Stimulated activated CD4-positive, alpha-beta T cell treated with anti-CD3 and anti-CD28 coated beads, TNF-alpha, amount 100 ng/mL, for 1 hour (primary cell): ENCODE measurements at regions not wholly inside any gene's neighbourhood (a gene's known extent, or its start where the extent isn't known, plus 50 kb on each side); places are given as distances from the start of the nearest gene placed in this dataset.

Experiments
- DNase-seq, 3 donors: peaks; one replicate each; pipeline ENCODE4 v3.0.0-alpha.2; 2020; ENCODE audit warnings: low read depth in 3 of 3, low spot score in 1 of 3

DNA sequence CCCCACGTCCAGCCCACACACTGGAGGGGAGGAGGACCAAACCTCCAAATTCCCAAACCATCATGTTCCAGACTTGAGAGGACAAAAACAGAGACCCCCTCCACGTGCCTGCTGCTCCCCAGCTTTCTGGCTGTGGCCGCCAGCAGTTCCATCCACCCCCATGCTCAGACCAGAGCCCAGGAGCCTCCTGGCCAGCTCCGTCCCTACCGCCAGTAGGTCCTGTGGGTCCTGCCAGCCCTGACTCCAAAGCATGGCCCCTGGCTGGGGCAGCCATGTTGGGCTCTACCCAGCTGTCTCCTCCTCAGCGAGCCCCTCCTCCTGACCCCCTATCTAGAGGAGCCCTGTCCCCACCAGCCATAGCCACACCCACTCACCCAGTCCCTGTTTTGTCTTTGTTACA lies 227.3 kb upstream of the RTL1 start:
- DNase-seq = no peak

- DNase-seq = no peak
These were observed 228.0 kb upstream of the RTL1 start for GRCh38 chr14:101131451-101131916.

DNA sequence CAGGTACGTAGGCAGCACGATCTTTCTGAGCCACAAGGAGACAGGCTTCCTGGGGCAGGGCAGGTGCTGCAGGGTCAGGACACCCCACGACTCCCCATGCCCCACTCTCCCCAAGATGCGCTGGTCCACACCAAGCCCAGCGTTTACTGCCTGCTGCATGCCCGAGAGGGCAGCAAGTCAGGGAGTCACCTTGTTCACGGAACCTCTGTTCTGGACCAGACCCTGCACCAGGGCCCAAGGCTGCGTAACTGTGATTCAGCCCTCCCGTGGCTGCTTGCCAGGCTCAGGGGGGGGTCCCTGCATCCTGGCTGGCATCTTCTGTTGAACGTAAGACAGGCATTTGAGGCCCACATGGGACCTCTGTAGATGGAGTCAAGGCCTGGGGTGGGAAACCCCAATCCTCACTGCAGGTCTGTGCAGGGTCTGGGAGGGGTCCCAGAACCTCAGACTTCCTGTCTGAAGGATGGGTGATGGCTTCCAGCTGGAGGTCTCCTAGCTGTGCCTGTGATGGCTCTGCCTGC lies 228.6 kb upstream of the RTL1 start:
- DNase-seq = no peak

DNA sequence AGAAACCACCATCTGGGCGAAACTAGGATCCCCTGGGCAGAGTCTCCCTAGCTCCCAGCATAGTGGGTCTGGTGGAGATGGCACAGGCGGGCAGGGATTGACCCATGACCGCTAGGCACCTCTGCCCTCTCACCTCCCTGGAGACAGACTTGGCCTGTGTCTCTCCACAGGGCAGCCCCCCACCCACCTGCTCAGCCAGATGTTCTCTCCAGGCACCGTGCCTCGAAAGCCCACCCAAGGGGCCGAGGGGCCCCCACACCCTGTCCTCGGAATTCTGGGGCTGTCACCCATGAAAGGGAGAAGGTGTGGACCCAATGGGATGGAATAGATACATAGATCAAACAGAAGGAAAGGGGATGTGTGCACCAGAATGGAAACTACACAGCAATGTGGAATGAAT lies 229.1 kb upstream of the RTL1 start:
- no peak for DNase-seq

GRCh38 chr14:101133068-101133467 lies 229.5 kb upstream of the RTL1 start:
- DNase-seq = no peak

DNA sequence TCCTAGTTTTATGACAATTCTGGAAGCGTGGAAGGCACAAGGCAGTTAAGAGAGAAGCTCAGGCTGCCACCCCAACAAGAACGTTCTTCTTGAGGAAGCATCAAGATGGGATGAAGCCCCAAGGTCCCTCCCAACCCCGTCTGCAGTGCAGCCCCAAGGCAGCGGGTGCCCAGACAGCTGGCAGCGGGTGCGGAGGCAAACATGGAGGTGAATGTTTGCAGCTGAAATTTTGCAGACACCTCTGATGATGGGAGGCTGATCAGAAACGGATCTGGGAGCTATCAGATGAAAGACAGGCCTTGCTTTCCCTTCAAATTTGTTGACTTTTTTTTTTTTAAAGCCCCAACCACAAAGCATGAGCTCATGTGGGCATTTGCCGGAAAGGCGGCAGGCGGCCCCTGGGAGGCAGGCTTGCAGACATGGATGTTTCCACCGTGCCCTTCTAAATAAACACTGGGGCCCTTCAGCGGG lies 230.7 kb upstream of the RTL1 start:
- DNase-seq = no peak

- no peak for DNase-seq
These were observed 231.4 kb upstream of the RTL1 start for GRCh38 chr14:101134851-101135433.

GRCh38 chr14:101135796-101136742 lies 232.5 kb upstream of the RTL1 start:
- no peak for DNase-seq

DNA sequence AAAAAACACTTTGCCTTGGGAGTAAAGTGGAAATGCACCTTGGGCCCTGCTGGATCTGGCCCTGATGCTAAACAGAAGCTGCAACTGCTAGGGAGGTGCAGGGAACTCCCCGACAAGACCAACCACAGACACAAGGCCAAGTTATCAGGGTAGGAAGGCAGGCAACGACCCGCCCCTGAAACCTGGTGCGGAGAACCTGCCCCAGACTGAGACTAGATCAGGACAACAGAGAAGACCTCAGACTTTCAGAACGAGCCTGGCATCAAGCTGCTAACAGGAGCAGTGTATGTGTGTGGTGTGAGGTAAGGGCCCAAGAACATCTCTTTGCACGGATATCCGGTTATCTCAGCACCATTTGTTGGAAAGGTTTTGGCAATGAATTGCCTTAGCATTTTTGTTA lies 233.7 kb upstream of the RTL1 start:
- no peak for DNase-seq

DNA sequence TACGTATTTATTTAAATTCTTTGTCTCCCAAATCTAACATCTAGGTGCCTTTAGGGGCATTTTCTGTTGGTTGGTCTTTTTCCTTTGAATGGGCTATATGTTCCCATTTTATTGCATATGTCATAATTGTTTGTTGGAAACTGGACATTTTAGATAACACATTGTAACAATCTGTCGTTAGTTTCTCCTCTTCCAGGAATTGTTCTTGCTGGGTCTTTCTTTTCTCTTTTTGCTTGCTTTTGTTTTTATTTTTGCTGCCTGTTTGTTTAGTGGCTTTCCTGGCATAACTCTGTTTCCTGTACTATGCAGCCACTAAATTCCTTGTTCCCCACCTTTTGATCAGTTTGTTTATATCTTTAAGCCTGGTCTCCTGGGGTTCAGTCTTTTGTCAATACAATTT lies 244.3 kb upstream of the RTL1 start:
- no peak for DNase-seq

DNA sequence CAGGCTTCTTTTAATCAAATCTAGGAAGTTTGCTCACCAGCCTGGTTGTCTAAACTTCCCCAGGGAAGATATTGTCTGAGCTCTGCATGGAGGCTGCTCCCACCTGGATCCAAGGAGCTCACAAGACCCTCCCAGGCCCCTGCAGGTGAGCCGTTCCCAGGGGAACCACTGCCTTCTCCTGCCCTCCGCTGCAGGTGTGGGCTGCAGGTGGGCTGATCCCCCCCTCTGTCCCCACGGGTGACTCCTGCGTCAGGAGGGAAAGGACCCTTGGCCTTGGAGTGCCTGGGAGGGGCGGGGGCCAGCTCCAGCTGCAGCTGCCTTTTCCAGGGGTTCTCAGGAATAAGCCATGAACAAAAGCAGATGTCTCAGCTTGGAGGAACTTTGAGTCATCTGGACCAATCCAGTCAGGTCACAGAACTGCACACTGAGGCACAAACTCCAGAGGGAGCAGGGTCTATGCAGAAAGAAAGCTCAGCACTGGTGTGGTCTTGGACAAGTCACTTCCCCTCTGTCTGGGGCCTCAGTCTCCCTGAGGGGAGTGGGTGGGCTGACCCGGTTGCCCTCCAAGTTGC lies 246.6 kb upstream of the RTL1 start:
- DNase-seq = no peak

DNA sequence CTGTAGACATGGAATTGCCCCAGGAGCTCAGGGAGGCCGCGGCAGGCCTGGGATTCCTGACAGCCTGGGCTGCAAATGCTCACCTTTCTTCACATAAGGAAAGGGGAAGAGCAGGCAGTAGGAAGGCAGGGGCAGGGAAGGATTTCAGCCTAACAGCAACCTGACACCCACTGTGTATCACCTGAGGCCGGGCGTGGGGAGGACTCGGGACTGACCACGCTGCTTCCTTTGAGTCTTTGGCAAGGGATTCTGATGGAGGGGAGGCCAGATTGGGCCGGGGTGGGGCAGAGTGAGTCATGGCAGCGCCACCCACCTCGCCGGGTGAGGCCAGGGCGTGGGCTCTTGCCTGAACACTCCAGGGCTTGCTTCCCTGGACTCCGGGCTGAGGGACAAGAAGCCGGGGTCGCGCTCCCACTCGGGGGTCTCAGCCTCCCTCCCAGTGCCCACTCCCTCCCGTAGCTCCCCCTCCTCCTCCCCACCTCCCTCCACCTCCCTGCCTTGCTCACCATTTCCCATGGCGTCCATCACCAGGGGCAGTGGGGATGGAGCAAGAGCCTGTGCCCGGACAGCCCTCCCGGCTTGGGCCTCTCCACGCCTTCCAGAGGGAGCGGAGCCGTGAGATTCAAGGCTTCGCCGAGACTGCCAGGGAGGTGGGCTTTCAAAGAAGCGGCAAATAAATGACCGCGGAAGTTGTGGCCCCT lies 247.9 kb upstream of the RTL1 start:
- DNase-seq = no peak

DNA sequence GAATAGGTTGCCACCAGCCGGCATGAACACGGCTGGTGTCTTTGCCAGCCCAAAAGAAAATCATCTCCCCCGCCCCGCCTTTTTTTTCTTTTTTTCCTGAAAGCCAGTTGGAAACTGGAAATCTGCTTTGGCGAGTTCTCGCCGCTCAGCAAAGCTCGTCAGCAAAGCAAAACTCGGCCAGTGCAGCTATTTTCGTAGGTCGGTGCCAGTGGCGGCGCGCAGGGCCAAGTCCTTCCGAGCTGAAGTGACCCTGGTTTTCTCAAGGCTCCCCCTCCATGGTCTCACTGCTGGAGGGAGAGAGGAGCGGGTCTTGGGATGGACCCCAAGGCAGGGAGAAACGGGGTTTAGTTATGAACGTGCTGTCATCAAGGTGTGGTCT lies 248.4 kb upstream of the RTL1 start:
- DNase-seq = no peak

DNA sequence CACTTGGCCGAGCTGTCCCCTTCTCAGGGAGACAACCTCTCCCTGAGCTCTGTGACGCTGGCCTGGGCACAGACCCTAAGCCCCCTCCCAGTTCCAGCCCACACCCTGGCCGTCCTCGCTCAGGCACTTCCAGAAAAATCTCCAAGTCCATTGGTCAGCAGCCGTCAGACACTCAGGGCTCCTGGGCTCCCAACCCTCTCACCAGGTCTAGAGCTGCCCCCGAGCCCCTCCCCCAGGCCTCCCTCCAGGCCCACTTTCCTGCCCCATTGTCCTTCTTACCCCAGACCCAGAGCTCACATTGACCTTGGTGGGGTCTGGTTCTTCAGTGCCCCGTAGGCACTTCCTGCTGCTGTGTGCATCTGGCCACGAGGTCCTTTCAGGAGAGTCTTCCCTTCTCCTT lies 249.3 kb upstream of the RTL1 start:
- DNase-seq = no peak

DNA sequence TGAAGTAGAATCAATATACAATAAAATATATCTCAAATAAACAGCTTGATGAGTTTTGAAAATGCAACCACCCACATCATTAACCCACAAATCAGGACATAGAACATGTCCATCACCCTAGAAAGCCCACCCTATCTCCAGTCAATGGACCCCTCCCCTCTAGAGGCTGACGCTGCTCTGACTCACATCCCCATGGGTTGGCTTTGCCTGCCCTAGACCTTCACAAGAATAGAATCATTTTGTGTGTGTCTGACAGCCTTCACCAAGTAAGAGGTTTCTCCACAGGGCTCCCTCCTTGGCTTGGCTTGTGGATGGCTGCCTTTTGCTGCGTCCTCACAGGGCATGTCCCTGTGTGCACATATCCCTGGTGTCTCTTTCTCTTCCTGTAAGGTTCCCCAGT lies 250.2 kb upstream of the RTL1 start:
- DNase-seq = no peak

GRCh38 chr14:101155575-101155974 lies 252.1 kb upstream of the RTL1 start:
- DNase-seq = no peak

- no peak for DNase-seq
These were observed 263.9 kb upstream of the RTL1 start for GRCh38 chr14:101167428-101167827.

DNA sequence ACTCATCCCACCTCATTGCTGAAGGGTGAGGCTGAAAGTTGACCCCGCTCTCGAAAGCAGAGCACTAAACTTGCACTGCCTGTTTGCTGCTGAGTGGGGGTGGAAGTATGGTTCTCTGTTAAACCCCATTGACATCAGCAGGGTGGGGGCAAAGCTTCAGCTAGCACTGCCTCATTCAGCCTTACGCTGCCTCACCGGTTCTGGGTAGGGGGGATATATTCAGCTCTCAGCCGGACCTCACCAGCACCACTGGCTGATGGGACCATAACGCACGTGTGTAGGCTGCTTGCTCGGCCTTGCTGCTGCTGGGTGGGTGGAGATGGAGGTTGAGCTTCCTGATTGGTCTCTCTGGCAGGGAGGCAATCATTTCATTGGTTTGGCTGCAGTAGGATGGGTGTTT lies 265.7 kb upstream of the RTL1 start:
- no peak for DNase-seq

GRCh38 chr14:101171650-101172049 lies 268.1 kb upstream of the RTL1 start:
- DNase-seq = no peak

DNA sequence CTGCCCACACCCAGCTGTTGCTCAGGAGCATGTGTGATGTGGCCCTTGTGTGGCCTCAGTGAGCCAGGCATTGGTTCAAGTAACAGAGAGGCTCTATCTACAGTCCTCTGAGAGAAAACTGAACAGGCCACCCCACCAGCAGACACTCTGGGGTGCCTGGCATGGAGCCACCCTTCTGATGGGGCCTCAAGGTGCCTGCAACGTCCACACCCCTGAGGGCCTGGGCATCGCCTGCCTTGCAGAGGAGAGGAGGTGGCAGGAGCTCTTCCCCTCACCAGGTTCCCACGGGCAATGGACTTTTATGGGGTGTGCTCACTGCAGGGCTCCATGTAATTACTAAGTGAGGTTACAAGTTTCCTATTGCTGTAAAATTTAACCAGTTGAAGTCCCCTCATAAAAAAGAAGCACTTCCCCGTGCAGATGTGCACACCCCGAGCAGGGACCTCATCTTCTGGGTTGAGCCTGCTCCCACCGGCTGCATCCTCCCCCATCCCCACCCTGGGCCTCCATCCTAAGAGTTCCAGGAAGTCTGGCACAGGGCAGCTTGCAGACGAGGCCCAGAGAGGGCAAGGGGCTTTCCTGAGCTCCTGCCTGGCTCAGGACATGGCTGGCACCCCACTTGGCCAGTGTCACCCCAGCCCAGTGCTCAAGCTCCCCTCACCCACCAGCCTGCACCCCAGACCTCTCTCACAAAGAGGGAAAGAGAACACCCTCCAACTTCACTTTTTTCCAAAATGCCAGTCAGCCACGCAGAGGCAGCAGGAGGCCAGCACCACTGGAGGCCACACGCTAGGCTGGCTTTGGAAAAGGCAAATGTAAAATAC lies 270.4 kb upstream of the RTL1 start:
- no peak for DNase-seq

DNA sequence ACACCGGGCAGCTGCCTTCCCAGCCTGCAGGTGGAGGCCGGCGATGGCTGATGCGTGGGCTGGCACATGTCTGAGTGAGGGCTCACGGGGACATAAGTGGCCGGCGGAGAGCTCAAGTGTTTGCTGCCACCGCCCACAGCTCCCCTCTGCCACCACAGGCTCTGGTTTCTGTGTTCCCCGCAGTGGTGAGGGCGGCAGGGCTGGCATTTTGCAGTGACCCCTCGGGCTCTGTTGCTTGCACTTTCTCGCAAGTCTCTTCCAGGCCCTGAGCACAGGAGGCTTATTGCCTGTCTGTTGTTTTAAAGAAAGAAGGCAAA lies 271.0 kb upstream of the RTL1 start:
- no peak for DNase-seq
